Fibroblast of skin of left biceps (primary cell): ENCODE measurements at regions not wholly inside any gene's neighbourhood (a gene's known extent, or its start where the extent isn't known, plus 50 kb on each side); places are given as distances from the start of the nearest gene placed in this dataset.
"Not testable (repeated sequence)": the region's sequence is repeated elsewhere in the genome, so short reads cannot be mapped to it uniquely, and the experiment has no call there.

ENCODE experiments used
- DNase-seq, 2 experiments: peaks; one replicate each; pipeline ENCODE4 v3.0.0-alpha.2; 2013; ENCODE audit warnings: low read depth in 2 of 2

DNA sequence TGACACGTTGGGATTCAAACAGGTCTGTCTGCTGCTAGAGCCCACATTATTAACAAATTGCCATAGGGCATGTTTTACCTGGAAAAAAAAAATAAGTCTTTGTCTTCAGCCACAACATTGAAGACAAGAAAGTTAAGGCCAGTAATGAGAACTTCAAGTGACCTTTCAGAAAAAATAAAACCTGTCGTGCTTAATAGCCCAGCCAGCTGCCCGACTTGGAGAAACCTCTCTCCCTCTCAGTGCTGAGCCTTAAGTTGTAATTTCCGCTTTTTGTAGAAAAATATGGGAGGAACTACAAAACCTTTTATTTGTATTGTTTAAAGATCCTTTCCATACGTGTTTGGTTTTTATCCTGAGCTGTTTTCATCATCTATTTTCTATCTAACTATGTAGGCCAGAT is 454.3 kb upstream of the SLITRK6 start:
- DNase-seq, result not testable (repeated sequence)

DNA sequence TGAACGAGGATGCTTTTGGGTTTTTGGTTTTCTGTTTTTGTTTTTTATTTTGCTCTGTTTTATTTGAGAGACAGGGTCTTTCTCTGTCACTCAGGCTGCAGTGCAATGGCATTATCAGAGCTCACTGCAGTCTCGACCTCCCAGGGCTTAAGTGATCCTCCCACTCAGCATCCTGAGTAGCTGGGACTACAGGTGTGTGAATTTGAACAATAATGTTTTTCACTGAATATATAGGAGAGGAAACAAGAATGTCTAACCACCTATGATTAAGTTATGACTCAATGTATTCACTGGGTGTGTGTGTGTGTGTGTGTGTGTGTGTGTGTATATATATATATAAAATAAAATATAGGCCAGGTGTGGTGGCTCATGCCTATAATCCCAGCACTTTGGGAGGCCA is 456.6 kb upstream of the SLITRK6 start:
- DNase-seq, result not testable (repeated sequence)

DNA sequence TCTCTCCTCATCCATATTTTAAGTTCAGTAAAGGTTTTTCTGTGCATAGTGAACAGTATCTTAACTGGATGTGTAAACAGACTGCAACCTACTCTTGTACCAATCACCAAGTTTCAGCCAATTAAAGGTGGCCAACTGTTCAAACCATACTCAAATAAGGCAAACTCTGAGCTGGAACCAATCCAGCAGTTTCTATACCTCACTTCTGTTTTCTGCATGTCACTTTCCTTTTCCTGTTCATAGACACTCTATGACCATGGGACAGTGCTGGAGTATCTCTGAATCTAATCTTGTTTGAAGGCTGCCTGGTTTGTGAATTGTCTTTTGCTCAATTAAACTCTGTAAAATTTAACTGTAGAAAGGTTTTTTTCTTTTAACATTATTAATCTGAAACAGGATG is 470.3 kb upstream of the SLITRK6 start:
- no peak for DNase-seq

DNA sequence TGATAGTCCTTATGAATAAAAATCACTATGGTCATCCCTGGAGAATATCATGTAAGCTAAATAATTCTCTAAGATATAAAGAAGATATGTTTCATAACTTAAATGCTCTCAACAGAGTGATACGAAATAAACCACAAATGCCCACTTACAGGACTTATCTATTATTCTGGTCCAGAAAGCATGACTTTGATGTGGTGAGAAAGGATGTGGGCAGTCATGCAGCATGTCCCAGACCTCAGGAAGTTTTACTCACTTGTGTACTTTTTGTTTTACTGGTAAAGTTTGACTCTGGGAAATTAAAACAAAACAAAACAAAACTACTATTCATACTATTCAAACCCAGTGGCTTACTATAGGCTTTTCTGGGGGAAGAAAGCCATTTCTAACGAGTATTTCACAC is 483.2 kb upstream of the SLITRK6 start:
- no peak for DNase-seq

DNA sequence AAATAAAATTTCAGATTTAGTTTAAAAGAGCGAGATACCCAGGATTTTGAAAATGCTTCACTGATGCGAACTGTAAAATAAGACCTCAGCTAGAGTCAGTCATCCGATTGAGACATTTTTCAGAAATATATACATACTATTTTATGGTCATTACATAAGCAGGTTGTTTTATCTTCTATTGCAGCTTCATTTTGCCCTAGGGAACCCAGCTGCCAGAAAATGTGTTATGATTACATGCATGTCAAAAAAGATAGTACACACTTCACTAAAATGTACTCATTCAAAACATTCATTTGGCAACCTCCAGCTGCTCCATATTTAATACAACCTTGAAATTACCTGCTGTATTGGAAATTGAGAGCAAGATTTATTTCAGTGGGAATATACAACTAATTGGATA is 483.8 kb upstream of the SLITRK6 start:
- no peak for DNase-seq

DNA sequence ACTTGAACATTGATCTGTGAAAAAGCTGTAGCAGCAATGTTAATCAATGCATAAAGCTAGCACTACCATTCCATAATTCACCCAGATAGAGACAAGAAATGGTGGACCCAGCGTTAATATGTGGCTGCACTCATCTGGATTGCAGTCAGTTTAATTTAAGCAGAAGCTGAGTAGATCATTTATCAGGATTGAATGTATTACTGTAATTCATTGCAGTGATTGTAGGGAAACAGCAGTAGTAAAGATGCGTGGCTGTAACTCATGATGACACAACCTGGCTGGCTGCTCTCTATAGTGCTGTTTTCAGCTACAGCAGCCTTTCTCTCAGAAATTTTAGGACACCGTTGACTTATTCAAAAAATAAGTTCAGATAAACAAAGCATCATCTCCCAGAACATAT is 499.5 kb upstream of the SLITRK6 start:
- no peak for DNase-seq

DNA sequence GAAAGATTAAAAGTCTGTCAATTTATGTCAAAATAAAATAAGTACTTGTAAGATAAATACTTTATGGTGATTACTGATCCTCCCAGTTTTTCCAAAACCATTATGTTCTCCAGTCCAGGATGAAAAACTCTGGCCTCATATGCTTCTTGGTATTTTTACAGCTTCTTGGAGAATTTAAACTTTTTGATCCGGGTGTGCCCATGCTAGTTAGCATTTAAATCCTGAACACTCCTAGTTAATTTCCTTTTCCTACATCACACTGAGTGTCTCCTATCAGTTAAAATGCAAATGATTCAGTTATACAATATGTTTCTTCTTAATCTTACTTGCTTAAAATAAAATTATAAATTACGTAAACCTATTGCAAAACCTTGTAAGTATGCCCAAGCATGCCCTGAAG is 499.9 kb upstream of the SLITRK6 start:
- DNase-seq, result no peak

DNA sequence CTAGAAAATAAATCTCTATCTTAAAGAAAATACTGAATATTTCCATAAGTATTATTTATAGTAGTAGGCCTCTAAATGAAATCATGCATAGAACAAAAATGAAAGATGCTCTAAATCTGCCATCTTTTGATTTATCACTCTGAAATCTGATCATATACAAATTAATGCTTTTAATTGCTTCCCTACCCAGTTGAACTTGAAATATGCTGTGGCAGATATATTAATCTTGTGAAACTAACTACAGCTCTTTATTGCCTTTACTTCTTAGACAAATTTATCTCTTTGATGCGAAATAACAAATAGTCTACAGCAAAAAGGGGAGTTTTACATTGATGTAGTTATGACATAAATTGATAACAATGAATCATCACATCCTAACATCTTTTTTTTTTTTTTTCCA is 510.7 kb upstream of the SLITRK6 start:
- DNase-seq, result no peak

DNA sequence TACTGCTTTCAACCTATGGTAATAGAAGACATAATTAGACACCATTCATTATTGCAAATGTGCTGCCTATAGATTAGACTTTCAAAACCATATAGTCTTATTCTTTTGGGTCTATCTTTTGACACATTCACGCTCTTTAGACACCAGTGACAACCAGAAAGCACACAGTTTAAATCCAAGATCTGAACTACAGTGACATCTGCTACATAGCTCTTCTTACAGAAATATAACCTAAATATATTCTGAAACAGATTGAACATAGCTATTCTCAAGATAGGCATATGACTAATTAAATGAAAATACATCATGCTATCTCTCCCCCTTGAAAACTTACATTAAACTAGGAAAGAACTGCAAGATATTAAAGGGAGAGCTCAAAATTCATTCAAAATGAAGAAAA is 514.2 kb upstream of the SLITRK6 start:
- DNase-seq, result no peak

DNA sequence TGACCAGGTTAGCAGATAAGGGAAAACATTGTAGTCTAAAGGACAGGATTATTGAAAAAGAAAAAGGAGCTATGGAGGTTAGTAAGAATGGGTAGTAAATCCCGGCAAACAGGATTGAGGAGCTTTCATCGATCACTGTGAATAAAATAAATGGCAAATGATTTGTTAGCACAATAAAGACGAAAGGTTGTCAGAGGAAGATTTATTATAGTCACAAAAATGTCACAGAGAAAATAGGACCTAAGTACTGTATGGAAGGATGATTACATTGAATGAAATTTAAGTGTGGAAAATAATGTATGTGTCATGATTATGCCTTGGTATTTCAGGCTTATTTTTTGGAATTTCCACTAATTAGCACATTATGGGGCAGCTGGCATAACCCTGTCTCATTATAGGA is 519.2 kb upstream of the SLITRK6 start:
- no peak for DNase-seq

DNA sequence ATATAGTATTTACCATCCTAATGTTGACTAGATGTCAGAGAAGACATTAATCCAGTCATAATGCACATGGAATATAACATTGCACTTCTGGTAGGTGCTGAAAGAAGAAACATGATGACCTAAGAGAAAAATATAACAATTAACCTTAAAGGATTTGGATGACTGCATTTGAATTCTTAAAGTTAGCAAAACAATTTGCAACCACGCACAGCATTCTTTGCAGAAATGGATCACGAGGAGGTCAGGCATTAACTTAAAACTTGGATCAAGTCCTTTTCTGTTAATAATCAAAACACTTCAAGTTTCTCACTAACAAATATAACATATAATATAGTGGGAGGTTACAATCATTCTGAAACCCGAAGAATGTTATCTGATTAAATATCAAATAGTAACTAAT is 525.0 kb upstream of the SLITRK6 start:
- no peak for DNase-seq

DNA sequence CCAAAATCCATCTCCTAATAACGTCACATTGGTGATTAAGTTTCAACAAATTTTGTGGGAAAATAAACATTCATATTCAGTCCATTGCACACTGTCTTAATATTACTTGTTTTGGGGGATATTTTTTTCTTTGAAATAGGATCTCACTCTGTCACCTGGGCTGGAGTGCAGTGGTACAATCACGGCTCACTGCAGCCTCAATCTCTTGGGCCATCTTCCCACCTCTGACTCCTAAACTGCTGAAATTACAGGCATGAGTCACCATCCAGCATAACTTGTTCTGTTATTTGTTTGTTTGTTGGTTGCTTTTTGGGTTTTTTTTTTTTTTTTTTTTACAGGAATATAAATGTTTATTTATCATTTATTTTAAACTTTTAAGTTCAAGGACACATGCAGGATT is 556.1 kb upstream of the SLITRK6 start:
- DNase-seq, result no peak

DNA sequence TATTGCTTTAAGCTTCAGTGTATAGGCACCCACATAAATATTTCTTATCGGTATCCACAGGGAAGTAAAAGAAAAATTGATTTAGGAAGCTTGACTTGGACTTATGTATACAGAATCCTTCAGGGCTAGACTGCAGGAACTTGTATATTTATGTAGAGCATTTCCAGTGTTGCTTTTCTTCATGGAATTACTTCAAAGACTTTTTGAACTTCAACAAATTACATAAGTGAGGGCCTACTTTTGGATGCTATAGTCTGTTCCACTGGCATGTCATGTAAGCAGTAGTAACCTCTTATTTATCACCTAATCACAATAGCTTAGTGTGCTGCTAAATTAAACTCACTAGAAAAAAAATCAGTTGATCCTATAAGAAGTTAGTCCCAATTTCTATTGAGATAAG is 557.9 kb upstream of the SLITRK6 start:
- no peak for DNase-seq

DNA sequence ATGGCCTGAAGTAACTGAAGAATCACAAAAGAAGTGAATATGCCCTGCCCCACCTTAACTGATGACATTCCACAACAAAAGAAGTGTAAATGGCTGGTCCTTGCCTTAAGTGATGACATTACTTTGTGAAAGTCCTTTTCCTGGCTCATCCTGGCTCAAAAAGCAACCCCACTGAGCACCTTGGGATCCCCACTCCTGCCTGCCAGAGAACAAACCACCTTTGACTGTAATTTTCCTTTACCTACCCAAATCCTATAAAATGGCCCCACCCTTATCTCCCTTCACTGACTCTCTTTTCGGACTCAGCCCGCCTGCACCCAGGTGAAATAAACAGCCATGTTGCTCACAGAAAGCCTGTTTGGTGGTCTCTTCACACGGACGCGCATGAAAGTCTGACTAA is 564.5 kb upstream of the SLITRK6 start:
- not testable (repeated sequence) for DNase-seq

DNA sequence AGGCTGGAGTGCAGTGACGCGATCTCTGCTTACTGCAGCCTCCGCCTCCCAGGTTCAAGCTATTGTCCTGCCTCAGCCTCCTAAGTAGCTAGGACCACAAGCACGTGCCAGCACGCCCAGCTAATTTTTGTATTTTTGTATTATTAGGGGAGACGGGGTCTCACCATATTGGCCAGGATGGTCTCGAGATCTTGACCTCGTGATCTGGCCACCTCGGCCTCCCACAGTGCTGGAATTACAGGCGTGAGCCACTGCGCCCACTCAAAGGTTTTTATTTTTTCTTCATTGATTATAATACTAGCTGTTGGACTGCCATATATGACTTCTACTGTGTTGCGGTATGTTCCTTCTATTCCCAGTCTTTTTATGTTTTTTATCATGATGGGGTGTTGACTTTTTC is 569.7 kb upstream of the SLITRK6 start:
- DNase-seq, result no peak

DNA sequence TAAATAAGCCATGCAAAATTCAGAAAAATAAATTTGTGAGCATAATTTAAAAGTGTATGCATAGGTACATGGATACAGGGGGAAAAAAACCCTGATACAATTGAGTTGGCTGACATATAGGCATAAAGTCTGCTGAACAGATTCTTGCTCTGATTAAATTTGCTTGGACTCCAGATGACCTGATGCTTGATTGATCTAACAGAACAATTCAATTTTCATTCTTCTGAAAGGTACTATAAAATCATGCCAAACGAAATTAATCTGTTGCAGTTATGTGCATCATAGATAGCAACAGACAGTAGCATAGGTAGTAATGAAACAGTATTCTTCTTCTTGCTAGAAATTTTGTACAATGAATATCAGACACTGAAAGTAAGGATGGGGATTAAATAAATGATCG is 578.2 kb upstream of the SLITRK6 start:
- no peak for DNase-seq

DNA sequence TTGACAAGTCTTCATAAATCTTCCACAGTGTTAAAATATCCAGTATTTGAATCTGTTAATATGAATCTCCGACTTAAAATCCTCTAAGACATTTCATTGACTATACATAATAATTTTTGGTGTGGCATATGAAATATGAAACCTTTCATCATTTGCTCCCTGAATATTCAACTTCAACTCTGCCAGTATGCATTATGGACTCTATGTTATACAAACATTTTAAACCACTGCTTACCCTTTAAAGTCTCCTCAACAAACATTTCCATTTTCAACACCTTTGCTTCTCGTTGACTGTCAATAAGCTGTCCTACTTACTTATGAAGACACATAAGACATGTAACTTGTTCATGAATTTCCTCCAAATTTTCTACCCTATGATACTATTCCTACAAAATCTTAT is 579.4 kb upstream of the SLITRK6 start:
- no peak for DNase-seq

DNA sequence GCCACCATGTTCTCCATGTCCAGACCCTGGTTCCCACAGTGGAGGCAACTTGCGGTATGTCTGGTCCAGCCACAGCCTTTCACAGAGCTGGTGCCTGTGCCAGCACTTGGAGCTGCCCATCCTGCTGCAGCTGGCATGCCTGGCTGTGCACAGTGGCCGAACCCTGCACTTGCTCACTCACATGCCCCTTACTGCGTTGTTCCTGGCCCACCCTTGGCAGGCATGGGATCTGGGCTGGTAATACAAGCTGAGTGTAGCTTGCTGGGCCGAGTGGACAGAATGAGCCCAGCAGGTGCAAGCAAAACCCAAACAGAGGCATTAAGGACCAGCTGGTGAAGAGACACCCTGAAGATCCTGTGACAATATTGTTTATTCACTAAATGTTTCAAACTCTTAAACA is 583.9 kb upstream of the SLITRK6 start:
- no peak for DNase-seq

DNA sequence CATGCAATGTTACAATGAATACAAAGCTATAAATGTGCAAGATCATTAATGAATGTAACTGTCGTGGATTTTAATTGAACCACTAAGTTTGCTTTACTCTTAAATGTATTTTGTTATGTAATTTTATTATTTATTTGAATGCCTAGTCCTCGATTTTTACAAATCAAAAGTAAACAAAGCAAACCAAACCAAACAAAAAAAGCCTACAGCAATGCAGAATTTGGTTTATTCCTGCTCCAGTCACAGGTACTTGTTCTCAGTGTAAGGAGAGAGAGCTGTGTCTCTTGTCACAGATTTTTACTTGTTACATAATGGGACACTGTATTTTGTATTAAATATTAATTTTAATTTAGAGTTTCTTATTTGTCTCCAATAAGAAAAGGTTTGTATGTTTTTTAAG is 584.3 kb upstream of the SLITRK6 start:
- no peak for DNase-seq

DNA sequence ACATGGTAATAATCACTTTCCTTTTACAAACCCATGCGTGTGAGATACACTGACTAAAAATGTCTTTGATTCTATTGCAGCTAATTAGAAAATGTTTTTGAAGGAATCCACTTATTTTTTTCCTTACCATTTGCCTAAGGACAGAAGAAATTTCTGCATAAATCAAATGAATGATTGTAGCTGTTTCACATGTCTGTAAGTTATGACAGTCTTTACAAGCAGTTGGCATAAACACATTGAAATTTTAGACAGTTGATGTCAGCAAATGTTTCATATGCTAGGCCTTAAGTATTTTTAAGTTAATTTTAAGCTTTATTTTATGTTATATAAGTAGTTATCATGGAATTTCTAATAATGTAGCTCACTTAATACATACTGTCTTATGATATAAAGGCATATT is 598.4 kb upstream of the SLITRK6 start:
- no peak for DNase-seq

DNA sequence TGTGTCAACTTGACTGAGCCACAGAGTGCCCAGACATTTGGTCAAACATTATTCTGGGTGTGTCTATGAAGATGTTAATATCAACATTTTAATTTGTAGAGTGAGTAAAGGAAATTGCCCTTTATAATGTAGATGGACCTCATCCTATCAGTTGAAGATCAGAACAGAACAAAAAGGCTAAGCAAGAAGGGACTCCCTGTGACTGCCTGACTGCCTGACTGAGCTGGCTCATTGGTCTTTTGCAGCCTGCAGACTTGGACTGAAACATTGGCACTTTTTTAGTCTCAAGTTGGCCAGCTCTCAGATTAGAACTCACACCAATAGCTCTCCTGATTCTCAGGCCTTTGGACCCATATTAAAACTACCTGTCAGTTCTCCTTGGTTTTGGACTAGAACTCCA is 600.4 kb upstream of the SLITRK6 start:
- DNase-seq, result no peak

DNA sequence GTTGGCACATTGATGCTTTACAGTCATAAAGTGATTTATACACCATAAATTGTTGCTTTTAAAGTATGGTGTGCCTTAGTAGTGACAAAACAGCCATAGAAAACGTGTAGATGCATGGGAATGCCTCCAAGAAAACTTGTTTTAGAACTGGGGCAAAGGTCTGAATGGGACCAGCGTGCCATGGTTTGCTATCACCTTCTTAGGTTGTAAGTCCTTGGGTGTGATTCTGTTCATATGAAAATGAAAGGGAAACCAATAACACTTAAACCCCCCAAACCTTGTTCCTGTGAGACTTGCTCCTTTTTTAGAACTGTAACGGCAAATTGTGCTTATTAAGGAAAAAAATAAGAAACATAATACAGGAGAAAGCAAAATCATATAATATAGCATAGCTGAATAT is 603.3 kb upstream of the SLITRK6 start:
- DNase-seq, result no peak

DNA sequence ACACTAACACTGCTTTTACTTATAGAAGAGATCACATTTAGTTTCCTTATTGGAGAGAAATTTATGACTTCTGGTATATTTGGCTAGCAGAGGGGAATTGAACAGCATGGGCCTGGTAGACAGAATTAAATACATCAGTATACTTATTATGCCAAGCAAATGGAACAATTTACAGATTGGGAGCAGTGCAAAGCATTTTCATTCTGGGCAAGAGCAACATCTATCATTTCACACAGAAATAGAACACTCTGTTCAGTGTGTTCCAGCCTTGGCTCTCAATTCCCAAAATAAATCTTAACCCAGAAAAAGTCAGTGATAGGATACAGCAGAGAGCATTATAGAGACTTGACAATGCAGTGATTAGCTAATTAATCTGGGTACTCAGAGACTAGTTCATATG is 604.0 kb upstream of the SLITRK6 start:
- no peak for DNase-seq

DNA sequence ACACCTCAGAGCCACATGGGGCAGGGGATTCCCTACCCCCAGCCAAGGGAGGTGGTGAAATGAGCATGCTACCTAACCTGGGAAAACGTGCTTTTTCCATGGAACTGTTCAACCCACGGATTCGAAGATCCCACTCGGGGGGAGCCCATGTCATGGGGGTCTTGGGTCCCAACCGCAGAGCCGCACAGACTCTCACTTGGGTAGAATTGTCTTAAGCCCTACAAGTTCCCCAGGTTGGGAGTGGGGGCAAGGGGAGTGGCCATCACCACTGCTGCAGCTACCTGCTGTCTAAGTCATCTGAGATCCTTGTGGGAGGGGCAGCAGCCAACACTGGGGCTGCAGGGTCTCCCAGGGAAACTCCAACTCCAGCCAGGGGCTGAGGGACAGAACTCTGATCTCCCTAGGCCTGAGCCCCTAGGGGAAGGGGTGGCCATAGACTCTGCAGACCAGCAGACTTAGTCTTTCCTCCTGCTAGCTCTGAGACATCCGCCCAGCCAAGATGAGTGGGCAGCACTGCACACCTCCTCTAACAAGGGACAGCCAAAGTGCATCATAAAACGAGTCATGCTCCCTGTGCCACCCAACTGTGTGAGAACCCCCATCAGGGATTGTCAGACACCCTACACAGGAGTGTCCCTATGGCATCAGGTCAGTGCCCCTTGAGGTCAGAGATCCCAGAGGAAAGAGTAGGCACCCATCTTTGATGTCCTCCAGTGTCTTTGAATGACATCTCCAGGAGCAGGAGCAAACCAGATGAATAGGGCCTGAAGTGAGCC is 610.4 kb upstream of the SLITRK6 start:
- DNase-seq, result no peak
